Urothelium cell line (cell line): ENCODE measurements at regions not wholly inside any gene's neighbourhood (a gene's known extent, or its start where the extent isn't known, plus 50 kb on each side); places are given as distances from the start of the nearest gene placed in this dataset.
"Not testable (repeated sequence)": the region's sequence is repeated elsewhere in the genome, so short reads cannot be mapped to it uniquely, and the experiment has no call there.

Experiments
- DNase-seq: peaks from one replicate; pipeline ENCODE4 v3.0.0; 2011; ENCODE audit warnings: low spot score, mixed read lengths
- FAIRE-seq: peaks from 2 replicates; lab custom pipeline; 2011; peaks lifted over from hg19 to GRCh38; lab: Jason Lieb, UNC

GRCh38 chr11:34001557-34002064, 49.9 kb upstream of the CAPRIN1 start:
- DNase-seq (no peak), FAIRE-seq (no peak)

- no peak for FAIRE-seq
These were observed 52.1 kb upstream of the CAPRIN1 start for GRCh38 chr11:33999393-33999792.

DNA sequence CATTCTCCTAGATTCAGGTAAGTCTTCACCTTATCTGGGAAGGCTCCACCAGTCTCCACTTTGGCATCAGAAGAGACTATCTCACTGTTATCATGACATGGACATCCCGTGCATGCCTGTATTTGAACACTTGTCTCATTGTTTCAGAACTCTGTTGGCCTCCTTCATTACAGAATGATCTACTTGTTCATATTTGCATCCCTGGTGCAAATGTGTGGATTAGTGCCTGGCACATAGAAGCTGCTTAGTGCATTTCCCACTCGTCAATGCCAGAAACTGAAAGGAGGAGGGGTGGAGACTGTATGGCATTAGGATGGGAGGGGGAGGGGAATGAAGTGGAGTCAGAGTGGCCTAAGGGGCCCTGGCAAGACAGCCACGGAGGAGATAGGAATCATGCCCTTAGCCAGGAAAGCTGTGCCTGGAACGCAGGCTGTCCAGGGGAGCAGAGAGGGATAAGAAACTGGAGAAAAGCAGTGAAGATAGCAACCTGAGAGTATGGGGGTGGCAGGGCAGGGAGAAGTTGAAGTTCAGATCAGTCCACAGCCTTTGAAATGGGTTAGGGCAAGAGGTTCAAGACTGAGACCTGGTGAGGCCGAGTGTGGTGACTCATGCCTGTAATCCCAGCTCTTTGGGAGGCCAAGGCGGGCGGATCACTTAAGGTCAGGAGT, 53.8 kb upstream of the CAPRIN1 start:
- FAIRE-seq: no peak
- no peak for DNase-seq

More at GRCh38 chr11:33999393-33999792, 52.1 kb upstream of the CAPRIN1 start:
- no peak for DNase-seq

DNA sequence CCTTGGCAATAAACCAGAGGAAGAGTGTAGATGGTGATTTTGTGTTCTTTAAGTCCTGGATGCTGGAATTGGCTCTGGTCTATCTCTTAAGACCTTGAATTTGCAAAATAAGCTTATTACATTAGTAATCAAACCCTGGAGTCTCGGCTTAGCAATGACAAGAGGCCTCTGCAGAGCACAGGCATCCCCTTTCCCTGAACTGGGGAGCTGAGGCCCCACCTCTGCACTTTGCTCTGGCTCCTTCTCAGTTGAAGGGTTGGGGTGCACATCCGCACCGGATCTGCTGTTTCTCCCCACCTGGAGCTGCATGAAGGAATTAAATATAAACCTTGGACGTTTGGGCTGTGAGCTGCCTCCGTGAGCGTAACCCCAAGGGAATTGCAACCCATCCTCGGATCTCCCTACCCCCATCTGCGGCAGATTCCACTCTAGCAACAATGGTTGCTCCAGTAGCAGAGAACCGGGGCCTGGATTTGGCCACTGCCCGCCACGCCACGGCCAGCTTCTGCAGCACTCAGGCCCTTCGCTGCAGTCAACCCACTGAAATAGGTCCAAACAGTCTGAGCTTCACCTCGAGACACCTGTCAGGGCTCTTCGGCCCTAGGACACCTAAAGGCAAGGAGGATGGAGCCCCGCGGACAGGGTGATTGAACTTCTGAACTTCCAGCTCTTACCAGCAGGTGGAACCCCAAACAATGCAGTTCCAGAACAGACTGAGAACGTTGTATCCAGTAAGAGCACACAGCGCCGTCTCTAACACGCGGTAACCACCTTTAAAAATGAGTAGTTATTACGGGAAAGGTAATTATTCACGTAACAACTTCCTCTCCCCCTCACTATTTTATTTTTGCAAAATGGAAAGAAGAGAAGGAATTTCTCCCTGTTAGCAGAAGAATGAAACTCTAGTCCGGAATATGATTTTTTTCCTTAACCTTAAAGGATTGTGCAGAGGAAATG, 54.8 kb upstream of the CAPRIN1 start:
- peak; percentile 78 for DNase-seq
- no peak for FAIRE-seq

DNA sequence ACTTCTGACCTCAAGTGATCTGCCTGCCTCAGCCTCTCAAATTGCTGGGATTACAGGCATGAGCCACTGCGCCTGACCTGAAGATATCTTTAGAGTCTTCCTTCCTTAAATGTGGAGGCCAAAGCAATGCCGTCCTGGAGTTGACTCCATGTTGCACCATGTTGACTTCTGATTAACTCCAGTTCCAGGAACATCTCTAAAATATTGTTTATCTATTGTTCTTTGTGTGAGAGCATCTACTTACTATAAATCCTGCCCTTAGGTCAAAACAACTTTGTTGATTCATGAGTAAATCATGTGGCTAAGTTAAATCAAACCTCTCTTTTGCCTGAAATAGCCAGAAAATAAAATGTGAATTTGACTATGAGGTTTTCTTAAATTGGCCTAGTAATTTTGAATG, 56.6 kb upstream of the CAPRIN1 start:
- no peak for FAIRE-seq
- DNase-seq: no peak

- not testable (repeated sequence) for FAIRE-seq, DNase-seq
These were observed 60.4 kb upstream of the CAPRIN1 start for GRCh38 chr11:33991136-33991535.

DNA sequence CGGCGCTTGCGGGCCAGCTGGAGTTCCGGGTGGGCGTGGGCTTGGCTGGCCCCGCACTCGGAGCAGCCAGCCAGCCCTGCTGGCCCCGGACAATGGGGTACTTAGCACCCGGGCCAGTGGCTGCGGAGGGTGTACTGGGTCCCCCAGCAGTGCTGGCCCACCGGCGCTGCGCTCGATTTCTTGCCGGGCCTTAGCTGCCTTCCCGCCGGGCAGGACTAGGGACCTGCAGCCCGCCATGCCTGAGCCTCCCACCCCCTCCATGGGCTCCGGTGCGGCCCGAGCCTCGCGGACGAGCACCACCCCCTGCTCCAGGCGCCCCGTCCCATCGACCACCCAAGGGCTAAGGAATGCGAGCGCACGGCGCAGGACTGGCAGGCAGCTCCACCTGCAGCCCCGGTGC, 61.4 kb upstream of the CAPRIN1 start:
- not testable (repeated sequence) for FAIRE-seq, DNase-seq

DNA sequence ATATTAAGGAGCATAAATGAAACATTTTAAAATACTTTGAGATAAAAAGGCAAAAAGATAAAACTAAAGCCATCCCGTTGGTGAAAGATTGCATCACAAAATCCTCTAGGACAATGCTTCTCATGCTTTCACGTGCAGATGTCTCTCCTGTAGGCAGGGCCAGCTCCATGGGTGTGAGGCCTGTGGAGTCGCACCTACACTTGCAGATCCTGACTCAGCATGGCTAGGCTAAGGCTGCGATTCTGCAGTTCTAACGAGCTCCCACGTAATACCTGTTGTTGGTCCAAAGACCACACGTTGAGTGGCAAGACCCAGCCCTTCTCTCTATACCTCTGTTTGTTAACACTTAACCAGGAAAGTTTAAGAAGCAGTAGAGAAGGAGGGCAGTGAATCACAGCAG, 62.1 kb upstream of the CAPRIN1 start:
- DNase-seq (no peak), FAIRE-seq (no peak)

DNA sequence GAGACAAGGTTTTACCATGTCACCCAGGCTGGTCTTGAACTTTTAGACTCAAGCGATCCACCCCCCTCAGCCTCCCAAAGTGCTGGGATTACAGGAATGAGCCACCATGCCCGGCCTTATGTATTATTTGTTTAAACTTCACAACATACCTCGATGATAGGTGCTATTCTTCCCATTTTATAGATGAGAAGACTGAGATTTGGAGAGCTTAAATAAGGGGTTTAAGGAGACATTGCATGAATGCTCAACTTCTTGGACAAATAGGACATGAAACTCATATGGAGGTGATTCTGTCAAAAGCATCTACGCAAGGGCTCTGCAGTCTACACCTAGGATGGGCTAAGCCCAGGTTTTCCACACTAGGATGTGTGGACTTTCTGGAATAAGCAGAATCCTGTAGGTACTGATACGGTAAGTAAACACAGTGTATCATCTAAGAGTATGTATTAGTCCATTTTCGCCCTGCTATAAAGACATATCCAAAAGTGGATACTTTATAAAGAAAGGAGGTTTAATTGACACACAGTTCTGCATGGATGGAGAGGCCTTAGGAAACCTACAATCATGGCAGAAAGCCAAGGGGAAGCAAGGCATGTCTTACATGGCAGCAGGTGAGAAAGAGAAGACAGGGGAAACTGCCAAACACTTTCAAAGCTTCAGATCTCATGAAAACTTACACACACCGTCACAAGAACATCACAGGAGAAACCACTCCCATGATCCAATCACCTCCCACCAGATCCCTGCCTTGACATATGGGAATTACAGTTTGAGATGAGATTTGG, 62.8 kb upstream of the CAPRIN1 start:
- no peak for FAIRE-seq

DNA sequence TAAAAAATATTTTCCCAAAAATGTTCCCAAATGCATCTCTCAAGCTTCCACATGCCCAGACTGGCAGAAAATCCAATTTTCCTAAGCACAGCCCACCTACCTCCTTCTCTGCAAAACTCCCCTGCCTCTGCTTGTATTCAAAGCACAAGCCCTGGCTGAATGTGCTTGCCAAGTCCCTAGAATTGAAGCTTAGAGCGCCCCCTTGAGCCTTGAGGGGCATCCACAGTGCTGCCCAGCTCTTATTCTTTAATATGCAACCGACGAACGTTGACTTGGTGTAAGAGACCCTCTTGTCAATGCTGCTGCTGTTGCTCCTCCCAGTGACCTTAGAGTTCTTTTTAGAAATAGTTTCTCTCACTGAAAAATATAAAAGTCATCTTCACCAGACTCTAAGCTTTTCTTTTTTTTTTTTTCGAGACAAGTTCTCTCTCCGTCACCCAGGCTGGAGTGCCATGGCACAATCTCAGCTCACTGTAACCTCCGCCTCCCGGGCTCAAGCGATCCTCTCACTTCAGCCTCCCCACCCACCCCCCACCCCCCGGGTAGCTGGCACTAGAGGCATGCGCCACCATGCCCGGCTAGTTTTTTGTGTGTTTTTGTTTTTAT, 63.5 kb upstream of the CAPRIN1 start:
- FAIRE-seq: no peak

More for the DNA sequence above, 62.8 kb upstream of the CAPRIN1 start:
- DNase-seq: no peak

GRCh38 chr11:33987545-33987944, 64.0 kb upstream of the CAPRIN1 start:
- FAIRE-seq (no peak), DNase-seq (no peak)

More for the DNA sequence above, 63.5 kb upstream of the CAPRIN1 start:
- peak; percentile 67 for DNase-seq

DNA sequence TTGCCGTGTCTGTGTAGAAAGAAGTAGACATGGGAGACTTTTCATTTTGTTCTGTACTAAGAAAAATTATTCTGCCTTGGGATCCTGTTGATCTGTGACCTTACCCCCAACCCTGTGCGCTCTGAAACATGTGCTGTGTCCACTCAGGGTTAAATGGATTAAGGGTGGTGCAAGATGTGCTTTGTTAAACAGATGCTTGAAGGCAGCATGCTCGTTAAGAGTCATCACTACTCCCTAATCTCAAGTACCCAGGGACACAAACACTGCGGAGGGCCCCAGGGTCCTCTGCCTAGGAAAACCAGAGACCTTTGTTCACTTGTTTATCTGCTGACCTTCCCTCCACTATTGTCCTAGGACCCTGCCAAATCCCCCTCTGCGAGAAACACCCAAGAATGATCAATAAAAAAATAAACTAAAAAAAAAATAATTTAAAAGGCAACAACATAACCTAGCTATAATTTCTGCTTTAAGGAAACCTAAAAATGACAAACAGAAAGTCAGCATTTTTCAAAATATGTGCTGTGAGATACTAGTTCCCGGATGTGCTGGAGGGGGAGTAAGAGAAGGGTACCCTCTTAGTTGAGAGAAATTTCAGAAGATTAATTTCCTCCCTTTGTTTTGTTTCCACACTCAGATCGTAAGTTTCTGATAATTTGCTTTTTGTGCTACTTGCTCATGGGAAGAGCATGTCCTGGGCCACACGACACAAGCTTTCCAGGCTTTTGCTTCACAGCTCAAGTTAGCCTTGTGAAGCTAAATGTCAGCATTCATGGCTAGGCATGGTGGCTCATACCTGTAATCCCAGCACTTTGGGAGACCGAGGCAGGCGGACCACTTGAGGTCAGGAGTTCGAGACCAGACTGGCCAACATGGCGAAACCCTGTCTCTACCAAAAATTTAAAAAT, 64.7 kb upstream of the CAPRIN1 start:
- FAIRE-seq, DNase-seq: not testable (repeated sequence)

DNA sequence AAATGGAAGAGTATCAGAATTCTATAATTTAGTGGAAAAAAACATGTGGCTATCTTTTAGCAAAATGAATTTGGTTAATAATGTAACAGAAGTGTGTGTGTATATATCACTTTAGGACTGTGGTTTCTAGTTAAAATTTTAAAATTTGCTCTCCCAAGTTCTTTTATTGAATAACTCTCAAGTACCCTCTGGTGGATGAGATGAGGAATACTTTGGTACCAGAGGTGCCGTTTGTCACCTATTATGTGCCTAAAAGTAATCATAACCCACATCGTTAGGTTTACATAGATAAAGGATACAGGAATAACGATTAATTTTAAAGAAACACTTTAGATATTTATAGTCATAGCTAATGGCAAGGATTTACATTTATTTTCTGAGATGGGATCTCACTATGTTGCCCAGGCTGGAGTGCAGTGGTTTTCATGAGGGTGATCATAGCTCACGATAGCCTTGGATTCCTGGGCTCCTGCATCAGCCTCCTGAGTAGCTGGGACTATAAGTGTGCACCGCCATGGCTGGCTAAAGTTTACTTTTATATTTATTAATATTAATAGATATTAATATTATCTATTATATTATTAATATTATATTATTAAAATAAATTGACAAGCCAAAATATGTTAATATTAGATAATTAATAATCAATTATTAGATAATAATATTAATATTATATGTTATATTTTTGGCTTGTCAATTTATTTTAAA, 66.7 kb upstream of the CAPRIN1 start:
- DNase-seq: no peak
- no peak for FAIRE-seq

- FAIRE-seq (no peak), DNase-seq (no peak)
These were observed 68.9 kb upstream of the CAPRIN1 start for GRCh38 chr11:33982661-33983060.

DNA sequence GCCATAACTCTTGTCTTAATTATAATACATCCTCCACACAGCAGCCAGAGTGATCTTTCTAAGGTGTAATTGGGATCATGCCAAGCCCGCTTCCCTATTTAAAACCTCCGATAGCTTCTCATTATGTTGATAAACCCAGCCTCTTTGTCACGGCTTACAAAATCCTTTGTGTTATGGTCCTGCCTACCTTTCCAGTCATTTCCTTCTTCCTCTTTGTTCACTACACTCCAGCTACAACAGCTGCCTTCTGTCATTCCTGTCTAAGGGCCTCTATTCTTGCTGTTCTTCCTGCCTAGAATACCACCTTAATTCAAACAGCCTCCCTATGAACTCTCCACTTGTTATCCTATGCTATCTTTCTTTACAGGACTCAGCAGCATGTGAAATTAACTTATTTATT, 70.6 kb upstream of the CAPRIN1 start:
- FAIRE-seq: no peak
- no peak for DNase-seq

GRCh38 chr11:33978376-33978775, 73.2 kb upstream of the CAPRIN1 start:
- FAIRE-seq: no peak
- DNase-seq: no peak

DNA sequence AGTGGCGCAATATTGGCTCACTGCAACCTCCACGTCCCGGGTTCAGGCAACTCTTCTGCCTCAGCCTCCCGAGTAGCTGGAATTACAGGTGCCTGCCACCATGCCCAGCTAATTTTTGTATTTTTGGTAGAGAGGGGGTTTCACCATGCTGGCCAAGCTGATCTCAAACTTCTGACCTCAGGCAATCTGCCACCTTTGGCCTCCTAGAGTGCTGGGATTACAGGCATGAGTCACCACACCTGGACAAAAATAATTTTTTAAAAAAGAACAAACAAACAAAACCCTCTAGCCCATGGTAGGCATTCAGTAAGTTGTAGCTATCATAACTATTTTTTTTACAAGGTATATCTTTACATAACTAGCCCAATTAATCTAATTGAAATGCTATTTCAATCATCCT, 73.9 kb upstream of the CAPRIN1 start:
- no peak for FAIRE-seq
- no peak for DNase-seq

- no peak for DNase-seq
- no peak for FAIRE-seq
These were observed 74.9 kb upstream of the CAPRIN1 start for GRCh38 chr11:33976495-33977199.
